HG03280 (cell line): ENCODE measurements at regions not wholly inside any gene's neighbourhood (a gene's known extent, or its start where the extent isn't known, plus 50 kb on each side); places are given as distances from the start of the nearest gene placed in this dataset.
"Not testable (repeated sequence)": the region's sequence is repeated elsewhere in the genome, so short reads cannot be mapped to it uniquely, and the experiment has no call there.

ENCODE experiments used
- ATAC-seq: cut with Tn5 transposase; IDR thresholded peaks from one replicate; pipeline ENCODE4 v1.9.1; 2021; ENCODE audit warnings: mild to moderate bottlenecking, moderate library complexity; ENCODE audit not compliant: unreplicated experiment

DNA sequence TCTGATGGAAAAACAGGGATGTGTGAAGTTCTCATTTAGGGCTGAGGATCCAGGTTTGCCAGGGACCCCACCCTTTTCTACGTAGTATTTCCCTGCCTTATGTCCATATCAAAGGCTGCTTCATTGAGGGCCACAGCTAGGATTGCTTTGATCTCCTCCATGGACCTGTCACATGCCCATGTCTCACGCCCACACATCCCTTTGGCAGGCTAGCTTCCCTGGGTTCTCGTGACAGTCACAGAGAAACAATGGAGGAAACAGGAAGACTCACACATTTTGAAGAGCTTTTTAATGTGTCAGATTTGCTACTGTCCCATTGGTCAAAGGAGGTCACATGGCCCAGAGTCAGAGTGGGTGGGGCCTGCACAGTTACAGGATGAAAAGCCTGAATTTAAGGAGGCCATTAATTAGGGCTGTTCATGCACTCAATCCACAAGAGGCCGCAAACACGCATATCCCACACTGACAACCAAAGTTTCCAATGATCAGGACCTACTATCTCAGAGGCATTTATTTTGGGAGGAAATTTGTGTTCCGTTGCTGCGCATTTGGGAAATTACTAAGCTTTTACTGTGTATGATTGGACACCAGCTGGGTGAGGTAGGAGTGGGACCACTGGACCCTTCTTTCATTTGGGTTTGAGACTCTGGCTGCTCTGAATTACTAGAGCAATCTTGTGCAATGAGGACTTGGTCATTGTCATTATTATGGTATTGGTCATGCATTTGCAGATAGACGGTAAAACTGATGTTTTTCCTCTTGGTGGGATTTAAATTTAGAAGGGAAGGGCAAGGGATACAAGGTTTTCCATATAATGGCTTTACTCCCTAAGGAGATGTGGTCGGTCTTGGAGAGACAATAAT lies 266.2 kb downstream of the KTN1 start:
- ATAC-seq = no peak

DNA sequence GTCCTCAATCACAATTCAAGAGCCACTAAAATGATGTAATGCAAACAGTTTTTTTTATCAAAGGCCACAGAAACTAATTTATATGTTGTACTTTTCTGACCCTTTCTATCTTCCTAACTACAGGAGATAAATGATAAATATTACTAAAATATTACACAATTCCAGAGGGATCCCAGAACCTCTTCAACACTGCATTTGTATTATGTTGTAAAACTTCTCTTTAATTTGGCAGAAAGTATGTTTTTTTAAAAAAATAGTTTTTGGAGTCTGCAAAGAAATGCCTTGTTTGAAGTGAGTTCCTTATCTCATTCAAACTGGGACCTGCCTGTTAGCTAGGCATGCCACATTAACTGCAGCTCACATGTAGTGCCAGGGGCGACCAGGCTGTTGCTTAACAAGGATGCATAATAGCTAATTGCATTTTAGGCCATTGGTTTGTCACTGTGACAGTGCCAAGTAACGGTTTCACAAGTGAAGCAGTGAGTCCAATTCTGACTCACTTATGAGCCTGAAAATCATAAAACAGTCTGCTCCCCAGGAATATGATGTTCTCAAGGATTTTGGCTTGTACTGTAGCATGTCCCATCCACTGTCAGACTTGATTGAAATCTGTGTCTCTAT lies 266.9 kb downstream of the KTN1 start:
- ATAC-seq = no peak

DNA sequence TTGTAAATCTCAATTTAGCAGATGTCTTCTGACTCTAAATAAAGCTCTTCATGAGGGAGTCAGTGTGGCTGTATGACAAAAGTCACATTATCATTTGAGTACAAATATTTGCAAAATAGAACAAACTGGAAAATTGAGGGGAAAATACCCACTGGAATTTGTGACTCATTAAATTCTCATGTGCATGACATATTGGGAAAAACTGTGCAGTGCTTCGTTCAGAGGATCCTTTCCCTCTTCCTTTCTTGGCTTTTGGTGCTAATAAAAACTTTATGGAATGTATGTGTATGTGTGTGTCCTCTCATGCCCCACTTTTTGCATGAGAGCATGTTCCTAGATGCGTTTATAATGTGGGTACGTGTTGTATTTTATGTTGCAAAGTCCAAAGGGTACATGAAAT lies 267.8 kb downstream of the KTN1 start:
- no peak for ATAC-seq

DNA sequence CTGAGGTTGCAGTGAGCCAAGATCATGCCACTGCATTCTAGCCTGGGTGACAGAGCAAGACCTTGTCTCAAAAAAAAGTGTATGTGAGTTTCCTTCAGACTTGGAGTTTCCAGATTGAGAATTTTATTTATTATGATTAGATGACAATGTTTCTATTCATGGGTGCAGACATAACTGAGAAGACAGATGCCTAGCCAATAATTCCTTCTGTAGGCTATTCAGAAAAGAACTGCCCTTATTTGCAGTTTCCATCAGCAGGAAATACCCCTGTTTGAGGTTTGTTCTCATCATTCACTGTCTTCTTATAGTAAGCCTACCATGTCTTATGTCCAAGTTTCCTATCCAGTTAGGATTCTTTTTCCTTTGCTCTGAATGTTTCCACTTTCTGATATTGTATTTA lies 269.0 kb downstream of the KTN1 start:
- no peak for ATAC-seq

DNA sequence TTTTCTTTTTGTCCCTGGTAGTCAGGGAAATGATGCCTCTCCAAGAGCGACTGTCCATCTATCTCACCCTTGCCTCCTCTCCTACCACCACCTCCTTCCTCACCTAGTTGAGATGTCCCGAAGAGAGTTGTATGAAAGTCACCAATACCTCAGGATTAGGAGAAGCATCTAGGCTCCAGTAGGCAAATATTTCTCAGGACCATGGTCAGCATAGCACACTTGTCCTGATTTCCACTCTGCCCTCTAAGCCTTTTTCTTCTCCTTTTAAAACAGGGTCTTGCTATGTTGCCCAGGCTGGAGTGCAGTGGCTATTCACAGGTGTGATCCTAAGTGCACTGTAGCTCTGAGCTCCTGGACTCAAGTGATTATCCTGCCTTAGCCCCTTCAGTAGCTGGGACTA lies 268.4 kb upstream of the PELI2 start:
- ATAC-seq = no peak

DNA sequence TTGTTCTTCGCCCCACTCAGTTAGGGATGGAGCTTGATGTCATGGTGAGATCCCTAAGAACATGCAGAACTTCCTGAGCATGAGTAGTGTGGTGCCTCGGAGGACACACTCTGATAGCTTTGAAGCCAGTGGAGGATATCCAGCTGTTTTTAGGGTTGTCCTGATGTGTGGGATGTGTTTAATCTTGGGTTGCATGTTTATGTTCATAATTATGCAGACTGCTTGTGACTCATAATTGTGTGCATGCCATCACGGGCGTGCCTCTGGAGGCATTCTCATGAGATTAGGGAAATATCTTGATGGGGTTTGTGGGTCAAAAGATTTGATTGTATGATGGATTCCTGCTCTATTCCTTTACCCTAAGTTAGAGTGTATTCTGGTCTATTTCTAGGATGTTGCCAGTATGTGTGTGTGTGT lies 267.4 kb upstream of the PELI2 start:
- no peak for ATAC-seq

DNA sequence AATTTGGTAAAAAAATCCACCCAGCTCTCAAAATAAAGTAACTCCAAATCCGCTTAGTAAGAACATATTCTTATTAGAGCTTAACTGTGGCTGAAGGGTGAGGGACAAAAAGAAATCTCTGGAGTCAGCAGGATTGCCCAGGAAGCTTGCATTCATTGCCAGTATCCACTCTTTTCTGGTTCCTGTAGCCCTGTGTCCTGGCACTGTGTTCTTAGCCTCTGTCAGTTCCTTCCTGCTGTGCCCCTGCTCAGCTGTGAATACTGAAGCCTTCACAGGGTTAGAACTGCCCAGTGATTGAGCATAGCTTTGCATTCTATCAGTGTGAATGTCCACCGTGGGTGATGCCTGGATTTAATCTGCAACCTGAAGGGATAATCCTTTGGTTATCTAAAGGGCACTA lies 266.9 kb upstream of the PELI2 start:
- ATAC-seq = no peak

DNA sequence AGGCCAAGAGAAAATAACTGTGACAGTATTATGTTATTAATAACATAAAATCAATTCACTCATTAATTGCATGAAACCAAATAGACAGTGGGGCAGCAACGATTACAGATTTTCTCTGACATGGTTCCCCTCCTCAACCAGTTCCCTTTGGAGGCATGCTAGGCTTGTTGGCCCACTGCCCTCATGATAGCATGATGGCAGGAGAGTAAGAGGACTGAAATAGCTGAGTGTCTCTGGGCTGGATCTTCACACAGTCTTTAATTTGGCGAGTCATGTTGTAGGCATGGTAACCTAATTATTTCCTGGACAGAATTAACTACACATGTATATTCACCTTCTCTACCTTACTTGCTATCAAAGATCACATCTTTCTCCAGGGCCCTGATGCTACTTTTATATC lies 266.2 kb upstream of the PELI2 start:
- no peak for ATAC-seq

DNA sequence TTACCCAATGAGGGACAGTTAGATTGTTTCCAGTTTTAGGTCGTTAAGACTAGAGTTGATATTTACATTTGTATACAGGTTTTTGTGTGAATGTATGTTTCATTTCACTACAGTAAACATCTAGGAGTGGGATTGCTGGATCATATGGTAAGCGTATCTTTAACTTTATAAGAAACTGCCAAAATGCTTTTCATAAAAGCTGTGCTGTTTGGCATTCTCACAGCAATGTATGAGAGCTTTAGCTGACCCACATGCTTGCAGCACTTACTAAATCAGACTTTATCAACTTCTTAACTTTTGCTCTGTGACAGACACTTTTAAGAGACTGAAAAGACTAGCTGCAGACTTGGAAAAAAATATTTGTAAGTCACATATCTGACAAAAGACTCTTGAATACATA lies 262.5 kb upstream of the PELI2 start:
- ATAC-seq = no peak

DNA sequence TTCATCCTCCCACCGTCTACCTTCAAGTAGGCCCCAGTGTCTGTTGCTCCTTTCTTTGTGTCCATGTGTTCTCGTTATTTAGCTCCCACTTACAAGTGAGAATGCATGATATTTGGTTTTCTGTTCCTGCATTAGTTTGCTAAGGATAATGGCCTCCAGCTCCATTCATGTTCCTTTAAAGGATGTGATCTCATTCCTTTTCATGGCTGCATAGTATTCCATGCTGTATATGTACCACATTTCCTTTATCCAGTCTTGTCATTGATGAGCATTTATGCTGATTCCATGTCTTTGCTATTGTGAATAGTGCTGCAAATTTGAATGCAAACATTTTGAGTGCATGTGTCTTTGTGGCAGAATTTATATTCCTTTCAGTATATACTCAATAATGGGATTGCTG lies 259.6 kb upstream of the PELI2 start:
- no peak for ATAC-seq

DNA sequence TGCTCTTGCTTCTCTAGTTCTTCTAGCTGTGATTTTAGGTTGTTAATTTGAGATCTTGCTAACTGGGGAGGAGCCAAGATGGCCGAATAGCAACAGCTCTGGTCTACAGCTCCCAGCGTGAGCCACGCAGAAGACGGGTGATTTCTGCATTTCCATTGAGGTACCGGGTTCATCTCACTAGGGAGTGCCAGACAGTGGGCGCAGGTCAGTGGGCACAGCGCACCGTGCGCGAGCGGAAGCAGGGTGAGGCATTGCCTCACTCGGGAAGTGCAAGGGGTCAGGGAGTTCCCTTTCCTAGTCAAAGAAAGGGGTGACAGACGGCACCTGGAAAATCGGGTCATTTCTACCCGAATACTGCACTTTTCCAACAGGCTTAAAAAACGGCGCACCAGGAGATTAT lies 256.6 kb upstream of the PELI2 start:
- ATAC-seq = not testable (repeated sequence)

DNA sequence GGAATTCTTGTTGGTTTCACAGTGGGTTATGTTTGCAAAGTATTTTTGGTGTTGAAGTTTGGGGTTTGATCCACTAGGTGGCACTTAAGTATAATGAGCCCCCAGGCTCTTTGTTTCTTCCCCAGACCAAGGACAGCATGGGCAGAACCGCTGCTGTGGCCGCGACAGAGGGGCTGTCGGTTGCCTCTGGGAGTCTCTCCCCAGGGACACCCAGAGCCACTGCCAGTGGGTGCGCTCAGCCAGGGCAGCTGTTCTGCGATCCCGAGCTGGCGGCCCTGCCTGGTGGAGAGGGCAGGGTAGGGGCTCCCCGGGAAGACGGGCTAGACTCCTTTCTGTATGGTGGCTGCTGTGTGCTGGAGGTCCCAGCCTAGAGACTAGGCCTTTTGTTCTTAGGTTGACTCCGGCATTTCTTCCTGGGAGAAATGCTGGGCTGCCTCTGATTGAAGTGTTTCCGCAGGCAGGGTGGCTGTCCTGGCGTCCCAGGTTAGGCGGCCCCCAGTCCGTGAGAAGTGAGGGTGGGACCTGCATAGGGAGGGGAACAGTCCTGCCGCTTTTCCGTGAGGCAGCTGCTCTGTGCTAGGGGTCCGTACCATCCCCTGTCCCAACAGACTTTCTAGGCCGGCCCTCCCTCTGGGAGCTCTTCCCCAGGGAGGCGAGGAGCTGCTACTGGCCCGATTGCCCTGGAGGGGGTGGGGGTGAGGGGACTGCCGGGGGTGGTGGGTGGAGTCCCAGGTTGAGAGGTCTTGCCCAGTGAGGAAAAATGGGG lies 253.1 kb upstream of the PELI2 start:
- ATAC-seq = no peak

DNA sequence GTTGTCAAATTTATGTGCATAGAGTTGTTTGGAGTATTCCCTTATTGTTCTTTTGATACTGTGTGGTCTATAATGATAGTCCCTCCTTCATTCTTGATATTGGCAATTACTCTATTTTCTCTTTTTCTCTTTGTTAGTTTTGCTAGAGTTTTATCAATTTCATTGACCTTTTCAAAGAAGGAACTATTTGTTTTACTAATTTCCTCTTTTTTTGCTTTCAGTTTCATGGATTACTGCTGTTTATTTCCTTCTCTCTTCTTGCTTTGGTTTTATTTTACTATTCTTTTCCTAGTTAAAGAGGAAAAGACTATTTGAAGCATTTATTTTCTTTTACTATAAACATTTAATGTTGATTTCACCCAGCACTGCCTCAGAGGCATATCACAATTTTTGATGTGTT lies 250.9 kb upstream of the PELI2 start:
- no peak for ATAC-seq

DNA sequence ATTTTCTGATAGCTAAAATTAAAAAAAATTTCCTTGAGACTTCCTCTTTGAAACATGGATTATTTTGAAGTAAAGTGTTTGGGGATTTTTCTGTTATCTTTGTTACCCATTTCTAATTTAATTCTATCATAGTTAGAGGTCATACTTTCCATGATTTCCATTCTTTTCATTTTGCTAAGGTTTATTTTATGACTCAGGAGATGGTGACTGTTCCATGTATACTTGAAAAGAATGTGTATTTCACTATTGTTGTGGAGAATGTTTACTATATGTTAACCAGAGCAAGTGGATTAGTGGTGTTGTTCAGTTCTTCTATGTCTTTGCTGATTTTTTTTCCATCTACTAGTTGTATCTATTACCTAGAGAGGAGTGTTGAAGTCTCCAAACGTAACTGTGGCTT lies 250.5 kb upstream of the PELI2 start:
- no peak for ATAC-seq

DNA sequence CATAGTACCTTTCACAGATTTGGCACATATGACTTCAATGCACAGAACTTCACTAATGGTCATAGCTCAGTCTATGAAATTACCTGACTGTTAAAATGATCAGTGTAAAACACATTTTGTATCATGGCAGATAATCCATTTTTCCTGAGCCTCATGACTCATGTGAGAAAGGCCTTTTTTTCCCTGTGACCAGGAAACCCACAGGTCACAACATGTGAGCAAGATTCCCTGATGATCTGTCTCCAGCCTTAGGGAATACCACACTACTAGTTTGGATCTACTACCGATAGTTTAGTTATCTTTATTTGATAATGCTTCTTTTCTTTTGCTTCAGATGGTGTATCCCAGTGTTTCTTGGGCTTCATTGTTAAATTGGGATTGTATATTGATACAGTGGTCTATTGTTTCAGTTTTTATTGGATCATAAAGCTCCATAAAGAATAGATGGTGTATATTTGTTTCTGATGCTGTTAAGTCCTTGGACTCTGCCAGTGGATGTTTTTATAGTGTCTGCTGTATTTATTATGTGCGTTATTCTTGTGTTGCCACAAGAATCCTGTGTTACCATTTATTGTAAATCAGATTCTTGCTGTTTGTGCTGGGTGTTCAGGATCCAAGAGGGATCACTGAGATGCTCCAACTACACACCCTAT lies 248.7 kb upstream of the PELI2 start:
- ATAC-seq = no peak

DNA sequence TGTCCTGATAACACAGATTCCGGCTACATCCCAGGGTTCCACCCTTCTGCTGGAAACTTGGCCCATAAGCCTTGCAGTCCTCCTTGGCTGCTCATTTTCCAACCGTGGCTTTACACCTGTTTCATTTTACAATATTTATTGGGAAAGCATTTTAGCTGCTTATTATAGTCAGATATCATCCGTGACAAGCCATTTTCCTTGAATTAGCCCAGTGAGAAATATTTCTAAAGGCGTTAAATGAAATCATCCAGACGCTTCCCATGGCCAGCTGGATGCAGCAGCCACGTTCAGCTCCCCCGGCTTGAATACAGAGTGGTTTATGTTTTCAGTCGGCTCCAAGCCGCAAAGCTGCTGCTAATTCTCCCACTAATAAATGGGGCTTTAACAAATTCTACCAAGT lies 245.0 kb upstream of the PELI2 start:
- ATAC-seq = no peak

DNA sequence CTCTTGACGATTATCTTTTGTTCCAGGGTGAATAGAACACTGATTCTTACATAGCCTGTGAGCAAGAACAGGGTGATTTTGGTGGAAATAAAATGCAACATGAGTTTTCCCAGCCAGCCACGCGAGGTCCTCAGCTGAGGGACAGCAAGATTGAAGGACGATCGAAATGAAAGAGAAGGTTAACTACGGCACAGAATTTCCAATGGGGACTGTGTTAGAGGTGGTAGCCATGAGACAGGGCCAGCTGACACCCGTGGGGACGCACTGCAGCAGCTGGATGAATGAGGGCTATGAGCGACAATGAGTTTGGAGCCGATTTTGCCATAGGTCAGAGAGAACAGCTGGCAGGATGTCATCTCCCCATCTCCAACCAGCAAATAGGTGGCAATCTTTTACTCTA lies 243.4 kb upstream of the PELI2 start:
- no peak for ATAC-seq

DNA sequence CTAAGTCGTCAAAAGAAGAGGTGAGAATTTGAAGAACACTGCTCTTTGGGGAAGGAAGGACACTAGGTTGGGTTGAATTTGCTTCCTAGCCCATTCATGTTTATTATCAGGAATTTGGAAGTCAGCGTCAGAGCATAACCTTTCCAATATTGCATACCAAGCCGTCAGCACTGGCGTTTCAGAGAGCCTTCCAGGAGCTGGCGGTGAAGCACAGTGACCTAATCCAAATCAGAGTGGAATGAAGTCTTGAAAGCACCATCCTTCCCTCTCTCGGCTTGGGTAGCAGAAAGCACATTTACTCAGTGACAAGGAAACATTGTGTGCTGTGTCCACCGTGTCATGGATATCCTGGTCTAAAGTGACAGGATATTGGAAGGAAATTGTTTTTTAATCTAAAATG lies 240.3 kb upstream of the PELI2 start:
- no peak for ATAC-seq

DNA sequence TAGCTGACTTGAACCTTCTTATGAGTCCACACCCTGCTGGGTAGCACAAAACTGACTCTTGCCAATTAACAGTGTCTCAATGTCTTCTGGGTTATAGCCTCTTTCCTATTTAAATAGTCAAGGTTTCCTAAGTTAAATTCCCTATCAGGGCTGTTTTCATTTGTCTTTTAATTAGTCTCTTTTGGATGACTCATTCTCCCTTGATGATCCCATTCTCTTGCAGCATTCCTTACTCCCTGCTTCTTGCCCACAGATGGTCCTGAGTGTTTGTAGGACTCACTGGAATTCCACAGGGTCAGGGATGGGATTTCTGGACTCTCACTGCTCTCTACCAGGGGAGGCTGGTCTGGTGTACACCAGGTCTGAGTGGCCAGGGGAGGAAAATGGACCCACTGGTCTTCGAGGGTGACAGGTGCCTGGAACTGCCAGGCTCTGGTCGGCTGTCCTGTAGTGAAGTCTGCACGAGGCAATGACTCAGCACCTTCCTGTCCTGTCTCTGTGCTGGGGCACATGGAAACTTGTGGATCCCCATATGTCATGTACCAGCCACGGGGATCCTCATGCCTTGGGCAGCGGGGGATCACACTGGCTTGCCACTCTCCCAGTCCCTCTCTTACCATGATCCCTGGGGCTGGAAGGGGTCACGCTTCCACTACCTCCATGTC lies 236.5 kb upstream of the PELI2 start:
- ATAC-seq = no peak

DNA sequence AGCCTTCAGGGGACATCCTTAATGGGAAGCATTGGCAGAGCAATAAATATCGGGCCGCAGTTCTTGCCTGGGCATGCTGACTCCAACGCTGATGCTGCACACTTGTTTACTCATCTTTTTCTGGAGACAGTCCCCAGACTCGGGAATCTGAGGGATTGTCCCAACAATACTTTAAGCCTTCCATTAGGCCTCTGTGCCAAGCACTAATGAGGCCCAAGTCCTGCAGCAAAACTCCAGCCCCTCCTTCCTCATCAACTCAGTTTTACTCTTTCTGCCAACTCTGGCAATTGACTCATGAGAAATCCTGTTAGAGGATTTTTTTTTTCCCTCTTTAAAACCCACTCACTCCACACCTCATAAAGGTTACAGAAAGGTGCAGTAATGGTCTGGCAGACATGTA lies 233.4 kb upstream of the PELI2 start:
- ATAC-seq = no peak

DNA sequence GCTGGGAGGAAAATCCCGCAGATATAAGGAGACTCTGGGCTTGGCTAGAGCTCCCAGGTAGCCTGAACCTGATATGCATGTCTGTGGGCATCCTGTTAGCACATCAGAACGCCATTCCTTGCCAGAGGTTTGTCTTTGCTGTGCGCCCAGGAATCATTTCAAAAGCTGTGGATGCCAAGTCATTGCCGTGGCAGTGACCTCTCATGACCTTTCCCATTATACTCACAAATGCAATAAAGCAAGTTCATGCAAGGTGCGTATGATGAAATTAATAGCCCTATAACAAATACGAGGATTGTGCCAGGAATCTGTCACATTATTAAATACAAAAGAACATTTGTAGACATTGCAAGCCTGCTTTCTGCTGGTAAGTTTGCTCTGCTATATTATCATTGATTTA lies 229.1 kb upstream of the PELI2 start:
- ATAC-seq = no peak
